ENCODE measurements at regions not wholly inside any gene's neighbourhood (a gene's known extent, or its start where the extent isn't known, plus 50 kb on each side); places are given as distances from the start of the nearest gene placed in this dataset.

- TF ChIP-seq, protein P1, sequence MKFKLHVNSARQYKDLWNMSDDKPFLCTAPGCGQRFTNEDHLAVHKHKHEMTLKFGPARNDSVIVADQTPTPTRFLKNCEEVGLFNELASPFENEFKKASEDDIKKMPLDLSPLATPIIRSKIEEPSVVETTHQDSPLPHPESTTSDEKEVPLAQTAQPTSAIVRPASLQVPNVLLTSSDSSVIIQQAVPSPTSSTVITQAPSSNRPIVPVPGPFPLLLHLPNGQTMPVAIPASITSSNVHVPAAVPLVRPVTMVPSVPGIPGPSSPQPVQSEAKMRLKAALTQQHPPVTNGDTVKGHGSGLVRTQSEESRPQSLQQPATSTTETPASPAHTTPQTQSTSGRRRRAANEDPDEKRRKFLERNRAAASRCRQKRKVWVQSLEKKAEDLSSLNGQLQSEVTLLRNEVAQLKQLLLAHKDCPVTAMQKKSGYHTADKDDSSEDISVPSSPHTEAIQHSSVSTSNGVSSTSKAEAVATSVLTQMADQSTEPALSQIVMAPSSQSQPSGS (IDR thresholded peaks at IDR 0.05; ENCODE audit: low read length) = no peak
These were observed 876.5 kb downstream of the SUCLG1 start (continued) for GRCh38 chr2:83582589-83582988.

DNA sequence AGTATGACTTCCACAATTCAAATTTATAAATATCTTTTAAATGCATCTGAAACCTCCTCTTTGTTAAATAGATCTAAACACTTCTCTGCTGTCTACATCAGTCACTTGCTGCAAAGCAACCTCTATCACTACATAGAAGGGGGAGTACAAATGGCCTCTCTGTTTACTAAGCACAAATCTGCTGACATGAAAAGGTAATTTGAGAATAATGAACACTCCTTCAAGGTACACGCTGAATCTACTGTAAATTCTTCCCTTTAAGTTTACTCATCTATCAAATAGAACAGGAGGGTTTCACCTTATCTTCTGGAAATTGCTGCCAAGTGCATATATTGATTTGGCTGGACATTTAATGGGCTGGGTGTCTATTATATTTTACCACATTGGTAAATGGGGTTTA, 879.6 kb downstream of the SUCLG1 start:
- no peak for DNase-seq (ENCODE audit: low read depth, low spot score)
- H3K4me2 ChIP-seq (ENCODE audit: control insufficient read depth, insufficient read depth) = no peak overlapping the region
- ChIA-PET RAD21 (ENCODE audit: unreplicated experiment) (no interaction called here), POLR2A (no interaction called here), SMC1A (ENCODE audit: uncharacterized antibody, unreplicated experiment) (no interaction called here), CTCF (no interaction called here)
- H3K27ac ChIP-seq (ENCODE audit: control insufficient read depth, insufficient read depth) = no peak overlapping the region
- H3K9me3 ChIP-seq (replicated peaks; ENCODE audit: control insufficient read depth, insufficient read depth, low read length) = no peaks in the 10 kb centered on the region
- no peaks in the 10 kb centered on the region for H3K27me3 ChIP-seq (replicated peaks in 1 of 2; ENCODE audit: control insufficient read depth in 2 of 2, insufficient read depth in 2 of 2, low read length in 1 of 2)
- H3K36me3 ChIP-seq (ENCODE audit: control insufficient read depth in 2 of 2, insufficient read depth in 2 of 2, low read length in 1 of 2) = no peaks in the 10 kb centered on the region
- 9% methylated on average over 1 of the region's 1 CpG for WGBS (ENCODE audit: insufficient coverage, insufficient replicate concordance, low lambda C conversion rate, missing lambda C conversion rate)
- FAIRE-seq = no peak
- H2AFZ ChIP-seq (ENCODE audit: control insufficient read depth, low read depth, low read length) = no peak overlapping the region
- TF ChIP-seq MEF2B (IDR thresholded peaks at IDR 0.05; ENCODE audit: partially characterized antibody, poor library complexity, severe bottlenecking) (no peak), KLF5 (IDR thresholded peaks at IDR 0.05; ENCODE audit: partially characterized antibody) (no peak), YY1 (IDR thresholded peaks at IDR 0.05; ENCODE audit: low read depth, low read length) (no peak), TCF12 (IDR thresholded peaks at IDR 0.05; ENCODE audit: low read depth, low read length) (no peak), ATF3 (IDR thresholded peaks at IDR 0.05; ENCODE audit: borderline replicate concordance, extremely low read depth, low read depth, low read length) (no peak), E2F8 (IDR thresholded peaks at IDR 0.05; ENCODE audit: low read depth, partially characterized antibody) (no peak), DPF2 (IDR thresholded peaks at IDR 0.05) (no peak), FOXM1 (IDR thresholded peaks at IDR 0.05; ENCODE audit: low read depth, low read length) (no peak), CTCF (IDR thresholded peaks at IDR 0.05 in 2 of 3, conservative IDR thresholded peaks at IDR 0.05 in 1 of 3; ENCODE audit: control insufficient read depth in 2 of 3, extremely low read depth in 1 of 3, insufficient read depth in 1 of 3, low read depth in 3 of 3, low read length in 3 of 3) (no peak), RAD51 (IDR thresholded peaks at IDR 0.05) (no peak), SREBF1 (IDR thresholded peaks at IDR 0.05; ENCODE audit: low read length) (no peak), ZNF207 (IDR thresholded peaks at IDR 0.05; ENCODE audit: borderline replicate concordance) (no peak), CREB1 (IDR thresholded peaks at IDR 0.05; ENCODE audit: low read depth) (no peak), ZZZ3 (IDR thresholded peaks at IDR 0.05; ENCODE audit: control insufficient read depth, insufficient read length, low read depth) (no peak), WRNIP1 (IDR thresholded peaks at IDR 0.05; ENCODE audit: borderline replicate concordance, low read depth, low read length) (no peak), RBBP5 (conservative IDR thresholded peaks at IDR 0.05) (no peak)
- intact Hi-C loops (cut with micrococcal nuclease; ENCODE audit: unreplicated experiment) = no loop called here
- in situ Hi-C loops (cut with MboI) = no loop called here
- H4K20me1 ChIP-seq (ENCODE audit: control insufficient read depth, insufficient read depth) = no peaks in the 10 kb centered on the region
- no peak overlapping the region for H3K4me3 ChIP-seq
- BruUV-seq (replicated peaks) = no TSS peak
- H3K9ac ChIP-seq (ENCODE audit: control insufficient read depth, insufficient read depth, low read length) = no peak overlapping the region
- H3K79me2 ChIP-seq (ENCODE audit: control insufficient read depth, insufficient read depth, low read length) = no peaks in the 10 kb centered on the region
- no peak for ATAC-seq
- no peaks in the 10 kb centered on the region for H3K4me1 ChIP-seq (ENCODE audit: control insufficient read depth, insufficient read depth, low read length)
